T-cell (primary cell): ENCODE measurements at regions not wholly inside any gene's neighbourhood (a gene's known extent, or its start where the extent isn't known, plus 50 kb on each side); places are given as distances from the start of the nearest gene placed in this dataset.
"Not testable (repeated sequence)": the region's sequence is repeated elsewhere in the genome, so short reads cannot be mapped to it uniquely, and the experiment has no call there.

Experiments
- ATAC-seq, 4 experiments: fragments of 200-7000 bp in 3 of 4; fragments of 150-1000 bp in 1 of 4; cut with Tn5 transposase; replicated peaks in 1 of 4; 1 replicate in 3 of 4; 2 replicates in 1 of 4; pipeline ENCODE4 v1.10.0; 2021; ENCODE audit warnings: moderate library complexity in 3 of 4, mild to moderate bottlenecking in 2 of 4, moderate number of reproducible peaks in 1 of 4
- CTCF ChIA-PET, 2 donors: fragments of 300-600 bp; sonication (Branson Sonifier 250); formaldehyde crosslinking; loops; one replicate each; lab custom pipeline; 2022; ENCODE audit warnings: antibody characterized with exemption in 2 of 2; lab: Charles Lee
- POLR2A ChIA-PET, 2 donors: fragments of 300-600 bp; sonication (Branson Sonifier 250); formaldehyde crosslinking; loops; one replicate each; lab custom pipeline; 2022; ENCODE audit warnings: antibody characterized with exemption in 2 of 2; lab: Charles Lee
- DNase-seq, 35 experiments: peaks; one replicate each; pipeline versions ENCODE4 v3.0.0 to v3.0.0-alpha.2; 2013 to 2023
- H3K27ac ChIP-seq: one replicate; pipeline ENCODE4 v1.5.1; 2013; ENCODE audit warnings: low read length
- H3K27me3 ChIP-seq, 2 experiments: replicated peaks in 1 of 2; 1 replicate in 1 of 2; 2 replicates in 1 of 2; pipeline versions ENCODE4 v1.6.1 to v1.7.0; 2013; ENCODE audit warnings: low read length in 1 of 2, mixed read lengths in 1 of 2; ENCODE audit not compliant: control insufficient read depth in 2 of 2, insufficient read depth in 2 of 2; ENCODE audit errors: extremely low read depth in 1 of 2
- H3K36me3 ChIP-seq, 2 donors: 1 replicate in 1 of 2; 2 replicates in 1 of 2; pipeline versions ENCODE4 v1.6.1 to v1.7.0; 2013; ENCODE audit warnings: low read length in 1 of 2; ENCODE audit not compliant: control insufficient read depth in 2 of 2, insufficient read depth in 1 of 2; ENCODE audit errors: extremely low read depth in 1 of 2
- H3K4me1 ChIP-seq, 2 experiments: 1 replicate in 1 of 2; 2 replicates in 1 of 2; pipeline versions ENCODE4 v1.6.1 to v1.7.0; 2013; ENCODE audit warnings: low read length in 2 of 2, mixed read lengths in 1 of 2; ENCODE audit not compliant: insufficient read depth in 2 of 2, control insufficient read depth in 1 of 2; ENCODE audit errors: extremely low read depth in 1 of 2
- H3K4me3 ChIP-seq, 2 donors: 1 replicate in 1 of 2; 2 replicates in 1 of 2; pipeline versions ENCODE4 v1.5.1 to v1.7.0; 2013; ENCODE audit warnings: mild to moderate bottlenecking in 2 of 2, low read length in 1 of 2, moderate library complexity in 1 of 2; ENCODE audit not compliant: control insufficient read depth in 1 of 2; ENCODE audit errors: extremely low read depth in 1 of 2
- H3K9me3 ChIP-seq: 2 replicates; pipeline ENCODE4 v1.7.0; 2013
- H3K27ac Mint-ChIP-seq, 2 donors: one replicate each; pipeline ENCODE4 v1.8.0; 2020 to 2021; ENCODE audit warnings: mild to moderate bottlenecking in 2 of 2, mixed read lengths in 2 of 2
- H3K27me3 Mint-ChIP-seq, 2 donors: one replicate each; pipeline ENCODE4 v1.8.0; 2021 to 2022; ENCODE audit warnings: mixed read lengths in 2 of 2
- H3K36me3 Mint-ChIP-seq: one replicate; pipeline ENCODE4 v1.8.0; 2021; ENCODE audit warnings: mixed read lengths
- H3K4me1 Mint-ChIP-seq, 3 donors: one replicate each; pipeline ENCODE4 v1.8.0; 2020 to 2022; ENCODE audit warnings: mixed read lengths in 3 of 3, mild to moderate bottlenecking in 1 of 3
- H3K4me3 Mint-ChIP-seq, 3 donors: one replicate each; pipeline ENCODE4 v1.8.0; 2020 to 2022; ENCODE audit warnings: mild to moderate bottlenecking in 3 of 3, mixed read lengths in 3 of 3, moderate library complexity in 3 of 3
- H3K9me3 Mint-ChIP-seq, 3 donors: one replicate each; pipeline ENCODE4 v1.8.0; 2020 to 2022; ENCODE audit warnings: mixed read lengths in 3 of 3
- WGBS: methylation state at CpG from one replicate; pipeline ENCODE4 v1.1.5; 2013; ENCODE audit warnings: missing lambda C conversion rate; ENCODE audit not compliant: insufficient coverage; 5-methylcytosine and 5-hydroxymethylcytosine counted together

GRCh38 chr16:86351041-86351784 lies 159.1 kb upstream of the FOXF1 start:
- Mint-ChIP-seq H3K4me3 (no peak overlapping the region), H3K27ac (no peak overlapping the region), H3K27me3 (peaks cover 45 to 50% of the 10 kb centered on the region in 2 donors), H3K9me3 (peaks cover 3 to 8% (median 7%) of the 10 kb centered on the region in 3 donors), H3K4me1 (no peaks in the 10 kb centered on the region), H3K36me3 (no peaks in the 10 kb centered on the region)
- POLR2A ChIA-PET, result no interaction called here
- no peaks in the 10 kb centered on the region for H3K9me3 ChIP-seq
- H3K36me3 ChIP-seq, result no peaks in the 10 kb centered on the region
- ATAC-seq (no peak), DNase-seq (no peak)
- 70% methylated on average over 12 of the region's 20 CpGs for WGBS
- H3K4me1 ChIP-seq, result no peaks in the 10 kb centered on the region
- H3K27ac ChIP-seq, result no peak overlapping the region
- peaks cover 0 to 52% of the 10 kb centered on the region in 2 experiments for H3K27me3 ChIP-seq
- CTCF ChIA-PET, result no interaction called here
- no peak overlapping the region for H3K4me3 ChIP-seq

- H3K9me3 Mint-ChIP-seq, H3K36me3 Mint-ChIP-seq, ATAC-seq, H3K4me1 Mint-ChIP-seq, H3K27ac ChIP-seq, H3K27ac Mint-ChIP-seq, H3K36me3 ChIP-seq, H3K4me3 ChIP-seq, CTCF ChIA-PET, H3K4me1 ChIP-seq, H3K4me3 Mint-ChIP-seq, POLR2A ChIA-PET, DNase-seq, H3K9me3 ChIP-seq: not testable (repeated sequence)
- H3K27me3 Mint-ChIP-seq, result peaks cover 42 to 44% of the 10 kb centered on the region in 2 donors
- peaks cover 0 to 52% of the 10 kb centered on the region in 2 experiments for H3K27me3 ChIP-seq
- whole genome bisulfite sequencing, result 49% methylated on average over 6 of the region's 10 CpGs
Measured at GRCh38 chr16:86351785-86352139, 158.6 kb upstream of the FOXF1 start.

GRCh38 chr16:86353148-86353547 lies 157.2 kb upstream of the FOXF1 start:
- H3K36me3 ChIP-seq, result no peaks in the 10 kb centered on the region
- Mint-ChIP-seq H3K9me3 (peaks cover 5 to 10% (median 9%) of the 10 kb centered on the region in 3 donors), H3K4me3 (no peak overlapping the region), H3K27me3 (peaks cover 38 to 39% of the 10 kb centered on the region in 2 donors), H3K27ac (no peak overlapping the region), H3K36me3 (no peaks in the 10 kb centered on the region), H3K4me1 (no peaks in the 10 kb centered on the region)
- no peak for ATAC-seq
- no peaks in the 10 kb centered on the region for H3K4me1 ChIP-seq
- peaks cover 0 to 47% of the 10 kb centered on the region in 2 experiments for H3K27me3 ChIP-seq
- CTCF ChIA-PET, result no interaction called here
- no peaks in the 10 kb centered on the region for H3K9me3 ChIP-seq
- POLR2A ChIA-PET, result no interaction called here
- no peak overlapping the region for H3K4me3 ChIP-seq
- WGBS, result 82% methylated on average over 7 of the region's 11 CpGs
- H3K27ac ChIP-seq, result no peak overlapping the region
- no peak for DNase-seq

- ChIA-PET POLR2A (no interaction called here), CTCF (no interaction called here)
- WGBS, result 82% methylated on average over 6 of the region's 9 CpGs
- H3K27me3 ChIP-seq, result peaks cover 0 to 44% of the 10 kb centered on the region in 2 experiments
- Mint-ChIP-seq H3K4me1 (no peaks in the 10 kb centered on the region), H3K4me3 (no peak overlapping the region), H3K9me3 (peaks cover 5 to 10% (median 9%) of the 10 kb centered on the region in 3 donors), H3K36me3 (no peaks in the 10 kb centered on the region), H3K27ac (no peak overlapping the region), H3K27me3 (peaks cover 40 to 41% of the 10 kb centered on the region in 2 donors)
- no peaks in the 10 kb centered on the region for H3K36me3 ChIP-seq
- no peak overlapping the region for H3K4me3 ChIP-seq
- DNase-seq (no peak), ATAC-seq (no peak)
- no peaks in the 10 kb centered on the region for H3K4me1 ChIP-seq
- no peaks in the 10 kb centered on the region for H3K9me3 ChIP-seq
- no peak overlapping the region for H3K27ac ChIP-seq
Measured at GRCh38 chr16:86353948-86354347, 156.4 kb upstream of the FOXF1 start.

GRCh38 chr16:86354641-86355513 lies 155.4 kb upstream of the FOXF1 start:
- H3K27me3 Mint-ChIP-seq, result peaks cover 38 to 40% of the 10 kb centered on the region in 2 donors
- ATAC-seq (no peak), DNase-seq (no peak)
- POLR2A ChIA-PET, result no interaction called here
- no peaks in the 10 kb centered on the region for H3K9me3 ChIP-seq
- no peak overlapping the region for H3K27ac Mint-ChIP-seq
- CTCF ChIA-PET, result no interaction called here
- 66% methylated on average over 3 of the region's 7 CpGs for WGBS
- no peak overlapping the region for H3K4me3 Mint-ChIP-seq
- H3K36me3 ChIP-seq, result no peaks in the 10 kb centered on the region
- H3K27me3 ChIP-seq, result peaks cover 0 to 36% of the 10 kb centered on the region in 2 experiments
- no peak overlapping the region for H3K27ac ChIP-seq
- H3K36me3 Mint-ChIP-seq, result no peaks in the 10 kb centered on the region
- H3K4me3 ChIP-seq, result no peak overlapping the region
- H3K4me1 Mint-ChIP-seq, result no peaks in the 10 kb centered on the region
- H3K4me1 ChIP-seq, result no peaks in the 10 kb centered on the region
- H3K9me3 Mint-ChIP-seq, result peaks cover 5 to 10% (median 9%) of the 10 kb centered on the region in 3 donors

GRCh38 chr16:86355531-86355930 lies 154.8 kb upstream of the FOXF1 start:
- Mint-ChIP-seq H3K9me3 (peaks cover 5 to 10% (median 9%) of the 10 kb centered on the region in 3 donors), H3K27ac (no peak overlapping the region), H3K4me3 (no peak overlapping the region), H3K36me3 (no peaks in the 10 kb centered on the region), H3K4me1 (no peaks in the 10 kb centered on the region), H3K27me3 (peaks cover 33 to 35% of the 10 kb centered on the region in 2 donors)
- H3K4me3 ChIP-seq, result no peak overlapping the region
- no peaks in the 10 kb centered on the region for H3K9me3 ChIP-seq
- H3K36me3 ChIP-seq, result no peaks in the 10 kb centered on the region
- CTCF ChIA-PET, result no interaction called here
- no peak for DNase-seq
- H3K27me3 ChIP-seq, result peaks cover 0 to 41% of the 10 kb centered on the region in 2 experiments
- POLR2A ChIA-PET, result no interaction called here
- no peaks in the 10 kb centered on the region for H3K4me1 ChIP-seq
- no peak for ATAC-seq
- WGBS, result 65% methylated on average over 3 of the region's 5 CpGs
- no peak overlapping the region for H3K27ac ChIP-seq
